ENCODE measurements at regions not wholly inside any gene's neighbourhood (a gene's known extent, or its start where the extent isn't known, plus 50 kb on each side); places are given as distances from the start of the nearest gene placed in this dataset.

- TF ChIP-seq, protein P1, sequence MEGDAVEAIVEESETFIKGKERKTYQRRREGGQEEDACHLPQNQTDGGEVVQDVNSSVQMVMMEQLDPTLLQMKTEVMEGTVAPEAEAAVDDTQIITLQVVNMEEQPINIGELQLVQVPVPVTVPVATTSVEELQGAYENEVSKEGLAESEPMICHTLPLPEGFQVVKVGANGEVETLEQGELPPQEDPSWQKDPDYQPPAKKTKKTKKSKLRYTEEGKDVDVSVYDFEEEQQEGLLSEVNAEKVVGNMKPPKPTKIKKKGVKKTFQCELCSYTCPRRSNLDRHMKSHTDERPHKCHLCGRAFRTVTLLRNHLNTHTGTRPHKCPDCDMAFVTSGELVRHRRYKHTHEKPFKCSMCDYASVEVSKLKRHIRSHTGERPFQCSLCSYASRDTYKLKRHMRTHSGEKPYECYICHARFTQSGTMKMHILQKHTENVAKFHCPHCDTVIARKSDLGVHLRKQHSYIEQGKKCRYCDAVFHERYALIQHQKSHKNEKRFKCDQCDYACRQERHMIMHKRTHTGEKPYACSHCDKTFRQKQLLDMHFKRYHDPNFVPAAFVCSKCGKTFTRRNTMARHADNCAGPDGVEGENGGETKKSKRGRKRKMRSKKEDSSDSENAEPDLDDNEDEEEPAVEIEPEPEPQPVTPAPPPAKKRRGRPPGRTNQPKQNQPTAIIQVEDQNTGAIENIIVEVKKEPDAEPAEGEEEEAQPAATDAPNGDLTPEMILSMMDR (IDR thresholded peaks at IDR 0.05; ENCODE audit: low read depth, low read length) = no peak
- TF ChIP-seq EZH2phosphoT487 (IDR thresholded peaks at IDR 0.05; ENCODE audit: low read depth) = no peak
These were observed 154.4 kb upstream of the DIO3 start for GRCh38 chr14:101406921-101407320.

Data from OCI-LY3 (cell line).